Epithelial cell of esophagus (primary cell): ENCODE measurements at regions not wholly inside any gene's neighbourhood (a gene's known extent, or its start where the extent isn't known, plus 50 kb on each side); places are given as distances from the start of the nearest gene placed in this dataset.

ENCODE experiments used
- DNase-seq: peaks from one replicate; pipeline ENCODE4 v3.0.0; 2010; ENCODE audit warnings: low read depth
- H3K4me3 ChIP-seq: 2 replicates; pipeline ENCODE4 v1.5.1; 2011; ENCODE audit warnings: mild to moderate bottlenecking, low read length, control low read depth
- TF ChIP-seq, protein P1 (sequence below): IDR thresholded peaks from 2 replicates; pipeline ENCODE4 v1.5.1; 2011; ENCODE audit warnings: low read depth, mild to moderate bottlenecking, low read length, control low read depth, inconsistent platforms; ENCODE audit not compliant: insufficient read depth; ENCODE audit errors: missing control alignments

- TF ChIP-seq, protein P1, sequence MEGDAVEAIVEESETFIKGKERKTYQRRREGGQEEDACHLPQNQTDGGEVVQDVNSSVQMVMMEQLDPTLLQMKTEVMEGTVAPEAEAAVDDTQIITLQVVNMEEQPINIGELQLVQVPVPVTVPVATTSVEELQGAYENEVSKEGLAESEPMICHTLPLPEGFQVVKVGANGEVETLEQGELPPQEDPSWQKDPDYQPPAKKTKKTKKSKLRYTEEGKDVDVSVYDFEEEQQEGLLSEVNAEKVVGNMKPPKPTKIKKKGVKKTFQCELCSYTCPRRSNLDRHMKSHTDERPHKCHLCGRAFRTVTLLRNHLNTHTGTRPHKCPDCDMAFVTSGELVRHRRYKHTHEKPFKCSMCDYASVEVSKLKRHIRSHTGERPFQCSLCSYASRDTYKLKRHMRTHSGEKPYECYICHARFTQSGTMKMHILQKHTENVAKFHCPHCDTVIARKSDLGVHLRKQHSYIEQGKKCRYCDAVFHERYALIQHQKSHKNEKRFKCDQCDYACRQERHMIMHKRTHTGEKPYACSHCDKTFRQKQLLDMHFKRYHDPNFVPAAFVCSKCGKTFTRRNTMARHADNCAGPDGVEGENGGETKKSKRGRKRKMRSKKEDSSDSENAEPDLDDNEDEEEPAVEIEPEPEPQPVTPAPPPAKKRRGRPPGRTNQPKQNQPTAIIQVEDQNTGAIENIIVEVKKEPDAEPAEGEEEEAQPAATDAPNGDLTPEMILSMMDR: no peak
- DNase-seq: peak; percentile 53
- no peak overlapping the region for H3K4me3 ChIP-seq
Measured at GRCh38 chr6:48027704-48028435, 83.1 kb downstream of the PTCHD4 start.

DNA sequence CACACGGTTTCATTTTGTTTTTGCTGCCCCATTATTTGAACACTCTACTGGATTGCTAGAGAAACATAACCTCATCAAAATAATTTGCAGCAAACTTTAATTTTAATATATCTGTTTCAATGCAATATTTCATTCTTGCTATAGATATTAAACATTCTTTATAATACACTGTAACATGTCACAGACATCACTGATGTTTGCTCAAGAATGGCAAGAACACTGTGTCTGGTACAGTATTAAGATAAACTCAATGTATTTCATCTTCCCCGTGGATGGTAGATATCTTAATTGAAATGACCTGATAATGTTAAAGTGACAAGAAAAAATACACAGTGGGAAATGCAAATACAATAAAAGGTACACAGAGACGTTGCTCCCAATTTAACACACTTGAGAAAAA lies 86.0 kb downstream of the PTCHD4 start:
- no peak for DNase-seq
- TF ChIP-seq, protein P1: no peak
- no peak overlapping the region for H3K4me3 ChIP-seq

GRCh38 chr6:48021904-48022303 lies 89.1 kb downstream of the PTCHD4 start:
- no peak overlapping the region for H3K4me3 ChIP-seq
- TF ChIP-seq, protein P1: no peak

GRCh38 chr6:48016020-48016755 lies 94.8 kb downstream of the PTCHD4 start:
- peak; percentile 40 for DNase-seq
- TF ChIP-seq, protein P1: no peak
- no peak overlapping the region for H3K4me3 ChIP-seq

More at GRCh38 chr6:48021904-48022303, 89.1 kb downstream of the PTCHD4 start:
- no peak for DNase-seq

DNA sequence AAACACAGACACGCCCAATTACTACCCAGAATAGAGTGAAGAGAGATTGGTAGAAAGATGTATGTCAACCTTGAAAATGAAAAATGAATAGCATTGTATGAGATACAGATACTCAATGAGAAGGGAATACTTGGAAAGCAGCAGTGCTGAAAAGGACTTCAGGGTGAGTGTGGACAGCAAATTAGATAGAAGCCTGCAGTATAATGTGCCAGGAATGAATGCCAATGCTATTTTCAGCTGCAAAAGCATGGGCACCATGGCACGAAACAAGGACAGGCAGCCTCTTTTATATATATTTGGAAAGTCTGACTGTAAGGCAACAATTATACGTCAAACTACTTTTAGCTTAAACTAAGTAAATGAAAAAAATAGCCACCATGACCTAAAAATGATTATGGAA lies 118.2 kb downstream of the PTCHD4 start:
- TF ChIP-seq, protein P1: no peak
- DNase-seq: no peak
- H3K4me3 ChIP-seq: no peak overlapping the region

GRCh38 chr6:47983491-47983890 lies 127.5 kb downstream of the PTCHD4 start:
- TF ChIP-seq, protein P1: no peak
- H3K4me3 ChIP-seq: no peak overlapping the region
- DNase-seq: no peak

GRCh38 chr6:47977314-47977713 lies 133.7 kb downstream of the PTCHD4 start:
- TF ChIP-seq, protein P1: no peak
- no peak for DNase-seq
- no peak overlapping the region for H3K4me3 ChIP-seq
